SK-N-SH (cell line): ENCODE measurements at regions not wholly inside any gene's neighbourhood (a gene's known extent, or its start where the extent isn't known, plus 50 kb on each side); places are given as distances from the start of the nearest gene placed in this dataset.

Experiments
- CTCF ChIA-PET: fragments of 300-600, 350-600 bp; formaldehyde crosslinking; extraction: SDS; loops from one replicate; lab custom pipeline; 2021; lab: Yijun Ruan, JAX
- POLR2A ChIA-PET: fragments of 350-600 bp; sonication (Branson Sonifier 250); formaldehyde crosslinking; extraction: SDS; loops from one replicate; lab custom pipeline; 2020; ENCODE audit warnings: antibody characterized with exemption, inconsistent platforms; lab: Yijun Ruan, JAX
- DNase-seq: peaks from one replicate; pipeline ENCODE4 v3.0.0; 2012
- H2AFZ ChIP-seq: fragments of 200-600 bp; sonication (generic); 2 replicates; pipeline ENCODE4 v1.8.1; 2016; ENCODE audit warnings: antibody characterized with exemption, mild to moderate bottlenecking, low read depth
- H3F3A ChIP-seq: fragments of 200-600 bp; sonication (generic); replicated peaks from 2 replicates; pipeline ENCODE3; 2016; ENCODE audit warnings: antibody characterized with exemption, mild to moderate bottlenecking; ENCODE audit not compliant: insufficient read depth
- H3K27ac ChIP-seq, 2 experiments: fragments of 200-500 bp in 1 of 2; fragments of 200-600 bp in 1 of 2; sonication (Bioruptor generic) in 1 of 2; sonication (generic), shearing (Covaris generic) in 1 of 2; 2 replicates each; pipeline versions ENCODE4 v1.5.1 to v1.6.1; 2014 to 2016; ENCODE audit warnings: low read depth in 2 of 2, inconsistent platforms in 1 of 2, low read length in 1 of 2, mild to moderate bottlenecking in 1 of 2, mixed read lengths in 1 of 2
- H3K27me3 ChIP-seq: fragments of 200-600 bp; sonication (generic), shearing (Covaris generic); 2 replicates; pipeline ENCODE4 v1.6.1; 2016; ENCODE audit warnings: mixed run types; ENCODE audit not compliant: insufficient read depth
- H3K36me3 ChIP-seq, 2 experiments: fragments of 200-500 bp in 1 of 2; fragments of 200-600 bp in 1 of 2; sonication (Bioruptor generic) in 1 of 2; sonication (generic) in 1 of 2; replicated peaks in 1 of 2; 2 replicates each; pipeline versions ENCODE3 to v1.5.1; 2014 to 2016; ENCODE audit warnings: low read length in 1 of 2, mild to moderate bottlenecking in 1 of 2; ENCODE audit not compliant: insufficient read depth in 2 of 2, control insufficient read depth in 1 of 2
- H3K4me1 ChIP-seq, 2 experiments: fragments of 200-500 bp in 1 of 2; fragments of 200-600 bp in 1 of 2; sonication (Bioruptor generic) in 1 of 2; sonication (generic), shearing (Covaris generic) in 1 of 2; 2 replicates each; pipeline versions ENCODE4 v1.5.1 to v1.6.1; 2014 to 2016; ENCODE audit warnings: low read depth in 1 of 2, low read length in 1 of 2, mixed run types in 1 of 2; ENCODE audit not compliant: insufficient read depth in 2 of 2, control insufficient read depth in 1 of 2
- H3K4me2 ChIP-seq: fragments of 200-600 bp; sonication (generic), shearing (Covaris generic); 2 replicates; pipeline ENCODE4 v1.6.1; 2017; ENCODE audit warnings: mixed run types
- H3K4me3 ChIP-seq, 2 experiments: fragments of 200-500 bp in 1 of 2; fragments of 200-600 bp in 1 of 2; sonication (Bioruptor generic) in 1 of 2; sonication (generic), shearing (Covaris generic) in 1 of 2; 2 replicates each; pipeline versions ENCODE4 v1.5.1 to v1.8.1; 2014 to 2016; ENCODE audit warnings: low read depth in 2 of 2, inconsistent platforms in 1 of 2, low read length in 1 of 2, mild to moderate bottlenecking in 1 of 2, mixed read lengths in 1 of 2, moderate library complexity in 1 of 2
- H3K79me2 ChIP-seq: fragments of 200-600 bp; sonication (generic); 2 replicates; pipeline ENCODE4 v1.8.1; 2017; ENCODE audit warnings: mild to moderate bottlenecking; ENCODE audit not compliant: insufficient read depth
- H3K9ac ChIP-seq: fragments of 200-600 bp; sonication (generic); 2 replicates; pipeline ENCODE4 v1.6.1; 2017; ENCODE audit warnings: mixed run types
- H3K9me2 ChIP-seq: fragments of 200-600 bp; sonication (generic); 2 replicates; pipeline ENCODE4 v1.6.1; 2017; ENCODE audit warnings: mixed run types
- H3K9me3 ChIP-seq: fragments of 200-600 bp; sonication (generic); 2 replicates; pipeline ENCODE4 v1.6.1; 2017; ENCODE audit warnings: mixed run types, mild to moderate bottlenecking, moderate library complexity
- H4K20me1 ChIP-seq: fragments of 200-600 bp; sonication (generic); 2 replicates; pipeline ENCODE4 v1.6.1; 2017; ENCODE audit warnings: mild to moderate bottlenecking, mixed run types; ENCODE audit not compliant: insufficient read depth
- CHD2 ChIP-seq: fragments of 150-350 bp; IDR thresholded peaks from 2 replicates; pipeline ENCODE4 v1.6.1; 2018; ENCODE audit warnings: low read length; ENCODE audit not compliant: partially characterized antibody
- ELF1 ChIP-seq: IDR thresholded peaks from 2 replicates; pipeline ENCODE4 v1.4.0; 2012
- EZH2phosphoT487 ChIP-seq: fragments of 200-600 bp; sonication (generic); IDR thresholded peaks from 2 replicates; pipeline ENCODE4 v1.6.1; 2017; ENCODE audit warnings: low read depth, mixed run types, mild to moderate bottlenecking, antibody characterized with exemption, moderate library complexity, borderline replicate concordance
- FOXM1 ChIP-seq: IDR thresholded peaks from 2 replicates; pipeline ENCODE4 v1.4.0; 2012; ENCODE audit warnings: low read depth, mild to moderate bottlenecking
- IRF3 ChIP-seq: fragments of 150-350 bp; IDR thresholded peaks from 2 replicates; pipeline ENCODE4 v1.6.1; 2016; ENCODE audit warnings: mild to moderate bottlenecking, low read depth, low read length
- MEF2A ChIP-seq: IDR thresholded peaks from 2 replicates; pipeline ENCODE4 v1.4.0; 2012; ENCODE audit warnings: low read depth, borderline replicate concordance
- NFIC ChIP-seq: IDR thresholded peaks from 2 replicates; pipeline ENCODE4 v1.4.0; 2012; ENCODE audit warnings: borderline replicate concordance
- POLR2AphosphoS5 ChIP-seq: IDR thresholded peaks from 2 replicates; pipeline ENCODE4 v1.6.1; 2012; ENCODE audit warnings: low read depth, low read length
- REST ChIP-seq: IDR thresholded peaks from 2 replicates; pipeline ENCODE4 v1.6.1; 2012; ENCODE audit warnings: mild to moderate bottlenecking, low read depth, low read length, moderate library complexity
- RXRA ChIP-seq: IDR thresholded peaks from 2 replicates; pipeline ENCODE4 v1.4.0; 2012; ENCODE audit warnings: low read depth, mild to moderate bottlenecking, borderline replicate concordance
- SMC3 ChIP-seq: IDR thresholded peaks from 2 replicates; pipeline ENCODE4 v1.6.1; 2012; ENCODE audit warnings: low read depth, low read length, improper control_type of control experiment
- TAF1 ChIP-seq: IDR thresholded peaks from 2 replicates; pipeline ENCODE4 v1.6.1; 2012; ENCODE audit warnings: low read depth, mild to moderate bottlenecking, low read length, moderate library complexity, borderline replicate concordance
- TCF12 ChIP-seq: IDR thresholded peaks from 2 replicates; pipeline ENCODE4 v1.4.0; 2012
- USF2 ChIP-seq: fragments of 150-350 bp; IDR thresholded peaks from 2 replicates; pipeline ENCODE4 v1.6.1; 2017; ENCODE audit warnings: antibody characterized with exemption, low read length, low read depth, borderline replicate concordance
- WGBS: methylation state at CpG from one replicate; pipeline ENCODE4 v1.1.6; 2017; ENCODE audit warnings: low lambda C conversion rate; 5-methylcytosine and 5-hydroxymethylcytosine counted together

DNA sequence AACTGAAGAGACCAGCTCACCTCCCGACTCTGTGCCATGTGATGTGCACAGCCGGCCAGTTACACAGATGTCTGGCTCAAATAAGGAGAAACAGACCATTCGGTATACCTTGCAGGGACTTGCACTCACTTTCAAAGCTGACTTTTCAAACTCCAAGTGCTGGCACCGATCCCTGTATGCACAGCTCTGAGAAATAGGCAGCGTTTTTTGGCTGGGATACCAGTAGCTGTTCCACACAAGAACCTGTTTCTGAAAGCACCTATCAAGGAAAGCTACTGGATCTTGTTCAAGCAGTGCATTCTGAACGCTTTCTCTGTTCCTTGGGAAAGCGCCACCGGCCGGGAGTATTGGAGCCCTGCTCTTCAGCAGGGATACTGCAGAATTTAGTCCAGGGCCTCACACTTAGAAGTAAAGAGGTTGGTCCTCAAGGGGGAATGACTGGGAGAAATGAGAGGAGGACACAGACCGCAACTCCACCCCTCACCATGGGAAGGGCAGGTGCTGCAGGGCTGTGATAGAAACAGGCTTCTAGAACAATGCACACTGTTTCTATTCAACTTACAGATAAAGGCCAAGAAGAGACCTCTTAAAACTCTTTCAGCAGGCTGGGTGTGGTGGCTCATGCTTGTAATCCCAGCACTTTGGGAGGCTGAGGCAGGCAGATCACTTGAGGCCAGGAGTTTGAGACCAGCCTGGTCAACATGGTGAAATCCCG, 53.6 kb upstream of the PABPC3 start:
- Histone ChIP-seq H3K79me2 (no peaks in the 10 kb centered on the region), H3K4me1 (no peaks in the 10 kb centered on the region; a peak in 1 of 4 replicates)
- TF ChIP-seq EZH2phosphoT487: no peak
- TF ChIP-seq POLR2AphosphoS5: no peak
- TF ChIP-seq FOXM1: no peak
- no peak for TF ChIP-seq CHD2
- TF ChIP-seq TAF1: no peak
- TF ChIP-seq RXRA: no peak
- no peak for TF ChIP-seq SMC3
- no peak for TF ChIP-seq NFIC
- no peak for TF ChIP-seq REST
- no peak for TF ChIP-seq MEF2A
- TF ChIP-seq USF2: no peak
- no peak for TF ChIP-seq ELF1
- TF ChIP-seq TCF12: no peak
- TF ChIP-seq IRF3: no peak

More for the DNA sequence above, 53.6 kb upstream of the PABPC3 start:
- H3K4me2 ChIP-seq: no peak overlapping the region
- H2AFZ ChIP-seq: no peak overlapping the region
- H3F3A ChIP-seq: no peaks in the 10 kb centered on the region
- 24% methylated on average over 10 of the region's 11 CpGs for WGBS
- H3K9me2 ChIP-seq: no peaks in the 10 kb centered on the region
- CTCF ChIA-PET: interaction anchor here (1.2 kb wide), 1 partner anchor 12 kb away, joined by 3 read pairs; no protein-coding TSS in a partner anchor
- no peaks in the 10 kb centered on the region for H4K20me1 ChIP-seq
- peaks cover 59% of the 10 kb centered on the region for H3K27me3 ChIP-seq
- POLR2A ChIA-PET: no interaction called here
- H3K4me3 ChIP-seq: no peak overlapping the region
- no peak overlapping the region for H3K27ac ChIP-seq
- H3K36me3 ChIP-seq: no peaks in the 10 kb centered on the region
- H3K9me3 ChIP-seq: no peaks in the 10 kb centered on the region
- H3K9ac ChIP-seq: no peak overlapping the region
- no peak for DNase-seq
